BE2C (cell line): ENCODE measurements at regions not wholly inside any gene's neighbourhood (a gene's known extent, or its start where the extent isn't known, plus 50 kb on each side); places are given as distances from the start of the nearest gene placed in this dataset.

Experiments used
- DNase-seq: peaks from one replicate; pipeline ENCODE4 v3.0.0-alpha.2; 2020
- H3K27me3 ChIP-seq: fragments of 250-450 bp; sonication (Bioruptor Pico); 2 replicates; pipeline ENCODE4 v1.5.1; 2020; ENCODE audit warnings: mild to moderate bottlenecking
- H3K36me3 ChIP-seq: fragments of 250-450 bp; sonication (Bioruptor Pico); 2 replicates; pipeline ENCODE4 v1.5.1; 2020; ENCODE audit warnings: mild to moderate bottlenecking
- H3K4me1 ChIP-seq: fragments of 250-450 bp; sonication (Bioruptor Pico); 2 replicates; pipeline ENCODE4 v1.5.1; 2020
- H3K4me3 ChIP-seq: 2 replicates; pipeline ENCODE4 v1.5.1; 2011; ENCODE audit warnings: low read depth, low read length
- H3K9me3 ChIP-seq: fragments of 250-450 bp; sonication (Bioruptor Pico); 2 replicates; pipeline ENCODE4 v1.5.1; 2020
- TF ChIP-seq, protein P1 (sequence below): IDR thresholded peaks from 2 replicates; pipeline ENCODE4 v1.5.1; 2012; ENCODE audit warnings: mild to moderate bottlenecking, low read depth, low read length

DNA sequence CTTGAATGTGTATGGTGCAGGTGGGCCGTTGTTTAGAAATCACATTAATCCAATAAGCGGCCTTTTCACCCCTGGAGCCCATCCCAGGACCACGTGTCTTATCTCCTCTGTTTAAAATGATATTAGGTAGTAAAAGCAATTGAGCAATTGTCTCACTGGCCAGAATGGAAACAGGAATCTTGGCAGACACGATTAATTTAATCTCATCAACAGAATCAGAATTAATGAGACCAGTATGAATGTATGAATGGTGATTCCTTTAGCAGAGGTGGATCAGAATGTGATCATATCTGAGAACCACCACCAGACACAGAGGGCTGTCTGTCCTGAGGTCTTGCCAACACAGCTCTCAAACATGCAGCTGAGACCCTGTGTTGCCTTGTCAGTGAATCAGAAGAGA, 1591.4 kb downstream of the REEP3 start:
- no peaks in the 10 kb centered on the region for H3K27me3 ChIP-seq
- H3K9me3 ChIP-seq: no peaks in the 10 kb centered on the region
- TF ChIP-seq, protein P1, sequence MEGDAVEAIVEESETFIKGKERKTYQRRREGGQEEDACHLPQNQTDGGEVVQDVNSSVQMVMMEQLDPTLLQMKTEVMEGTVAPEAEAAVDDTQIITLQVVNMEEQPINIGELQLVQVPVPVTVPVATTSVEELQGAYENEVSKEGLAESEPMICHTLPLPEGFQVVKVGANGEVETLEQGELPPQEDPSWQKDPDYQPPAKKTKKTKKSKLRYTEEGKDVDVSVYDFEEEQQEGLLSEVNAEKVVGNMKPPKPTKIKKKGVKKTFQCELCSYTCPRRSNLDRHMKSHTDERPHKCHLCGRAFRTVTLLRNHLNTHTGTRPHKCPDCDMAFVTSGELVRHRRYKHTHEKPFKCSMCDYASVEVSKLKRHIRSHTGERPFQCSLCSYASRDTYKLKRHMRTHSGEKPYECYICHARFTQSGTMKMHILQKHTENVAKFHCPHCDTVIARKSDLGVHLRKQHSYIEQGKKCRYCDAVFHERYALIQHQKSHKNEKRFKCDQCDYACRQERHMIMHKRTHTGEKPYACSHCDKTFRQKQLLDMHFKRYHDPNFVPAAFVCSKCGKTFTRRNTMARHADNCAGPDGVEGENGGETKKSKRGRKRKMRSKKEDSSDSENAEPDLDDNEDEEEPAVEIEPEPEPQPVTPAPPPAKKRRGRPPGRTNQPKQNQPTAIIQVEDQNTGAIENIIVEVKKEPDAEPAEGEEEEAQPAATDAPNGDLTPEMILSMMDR: no peak
- H3K4me1 ChIP-seq: peaks cover 26% of the 10 kb centered on the region
- DNase-seq: peak; percentile 61
- H3K36me3 ChIP-seq: no peaks in the 10 kb centered on the region
- no peak overlapping the region for H3K4me3 ChIP-seq

DNA sequence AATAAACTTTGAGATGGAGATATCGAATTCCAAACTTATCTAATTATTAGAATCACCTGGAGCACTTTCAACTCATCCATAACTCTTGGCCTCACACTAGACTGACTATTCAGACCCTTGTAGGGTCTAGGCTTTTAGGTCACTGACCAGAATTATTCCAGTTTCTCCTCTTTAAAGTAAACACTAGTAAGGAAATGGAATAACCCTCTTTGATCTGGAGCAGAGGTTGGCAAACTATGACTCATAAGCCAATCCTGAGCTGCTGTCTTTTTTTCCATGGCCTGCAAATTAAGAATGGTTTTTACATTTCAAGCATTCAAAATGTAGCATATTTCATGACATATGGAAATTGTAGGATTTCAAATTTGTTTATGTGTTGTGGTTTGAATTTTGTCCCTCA, 1601.9 kb downstream of the REEP3 start:
- no peaks in the 10 kb centered on the region for H3K4me1 ChIP-seq
- TF ChIP-seq, protein P1: no peak
- H3K27me3 ChIP-seq: no peaks in the 10 kb centered on the region
- no peak for DNase-seq
- H3K4me3 ChIP-seq: no peak overlapping the region
- no peaks in the 10 kb centered on the region for H3K36me3 ChIP-seq
- H3K9me3 ChIP-seq: no peaks in the 10 kb centered on the region

DNA sequence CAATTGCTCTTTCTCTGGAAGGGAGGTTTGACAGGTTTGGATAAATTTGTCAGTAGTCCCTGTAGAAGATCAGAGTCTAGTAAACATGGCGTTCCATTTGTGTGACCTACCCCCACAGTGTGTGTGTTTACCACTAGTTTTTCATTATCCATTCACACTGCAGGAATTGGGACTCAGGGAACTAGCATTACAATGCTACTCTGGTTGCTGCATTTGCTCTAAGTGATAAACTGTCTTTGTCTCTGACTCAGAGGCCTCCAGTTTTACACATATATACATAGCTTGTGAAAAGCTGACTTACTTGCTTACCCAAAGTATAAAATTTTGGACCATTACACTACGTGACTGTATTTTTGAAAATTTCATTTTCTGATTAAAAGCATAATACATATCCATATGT, 1604.0 kb downstream of the REEP3 start:
- TF ChIP-seq, protein P1: no peak
- no peak overlapping the region for H3K4me3 ChIP-seq
- no peaks in the 10 kb centered on the region for H3K36me3 ChIP-seq
- no peaks in the 10 kb centered on the region for H3K27me3 ChIP-seq
- DNase-seq: no peak
- no peaks in the 10 kb centered on the region for H3K4me1 ChIP-seq
- no peaks in the 10 kb centered on the region for H3K9me3 ChIP-seq

DNA sequence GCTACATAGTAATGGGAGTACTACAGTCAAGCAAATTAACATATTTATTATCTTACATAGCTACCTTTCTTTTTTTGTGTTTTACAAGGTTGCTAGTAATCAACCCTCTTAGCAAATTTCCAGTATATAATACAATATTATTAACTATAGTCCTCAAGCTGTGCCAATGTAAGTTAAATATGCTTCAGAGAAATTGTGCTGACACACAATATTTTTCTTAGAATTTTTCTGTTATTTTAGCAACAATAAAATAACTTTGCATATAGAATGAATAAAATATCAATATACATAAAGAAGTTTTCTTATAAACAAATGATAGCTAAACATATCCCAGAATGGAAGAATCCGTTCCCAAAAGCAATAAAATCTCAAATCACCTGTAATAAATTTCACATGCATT, 1605.1 kb downstream of the REEP3 start:
- Histone ChIP-seq H3K27me3 (no peaks in the 10 kb centered on the region), H3K4me3 (no peak overlapping the region), H3K4me1 (no peaks in the 10 kb centered on the region), H3K36me3 (no peaks in the 10 kb centered on the region), H3K9me3 (no peaks in the 10 kb centered on the region)
- DNase-seq: no peak
- TF ChIP-seq, protein P1: no peak

DNA sequence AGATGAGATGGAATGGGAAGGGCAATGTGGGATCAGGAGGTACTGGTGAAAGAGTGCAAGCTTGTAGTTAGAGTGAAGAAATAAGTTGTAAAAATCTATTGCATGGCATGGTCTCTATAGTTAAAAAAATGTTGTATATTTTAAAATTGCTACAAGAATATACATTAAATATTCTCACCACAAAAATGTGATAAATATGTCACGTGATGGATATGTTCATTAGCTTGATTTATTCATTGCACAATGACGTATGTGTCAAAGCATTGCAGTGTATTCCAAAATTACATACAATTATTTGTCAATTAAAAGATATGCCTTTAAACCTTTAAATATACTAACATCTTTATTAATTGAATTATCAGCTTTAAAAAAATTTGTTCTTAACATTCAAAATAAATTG, 1607.1 kb downstream of the REEP3 start:
- H3K36me3 ChIP-seq: no peaks in the 10 kb centered on the region
- TF ChIP-seq, protein P1: no peak
- no peak overlapping the region for H3K4me3 ChIP-seq
- no peaks in the 10 kb centered on the region for H3K27me3 ChIP-seq
- no peaks in the 10 kb centered on the region for H3K9me3 ChIP-seq
- DNase-seq: no peak
- no peaks in the 10 kb centered on the region for H3K4me1 ChIP-seq

DNA sequence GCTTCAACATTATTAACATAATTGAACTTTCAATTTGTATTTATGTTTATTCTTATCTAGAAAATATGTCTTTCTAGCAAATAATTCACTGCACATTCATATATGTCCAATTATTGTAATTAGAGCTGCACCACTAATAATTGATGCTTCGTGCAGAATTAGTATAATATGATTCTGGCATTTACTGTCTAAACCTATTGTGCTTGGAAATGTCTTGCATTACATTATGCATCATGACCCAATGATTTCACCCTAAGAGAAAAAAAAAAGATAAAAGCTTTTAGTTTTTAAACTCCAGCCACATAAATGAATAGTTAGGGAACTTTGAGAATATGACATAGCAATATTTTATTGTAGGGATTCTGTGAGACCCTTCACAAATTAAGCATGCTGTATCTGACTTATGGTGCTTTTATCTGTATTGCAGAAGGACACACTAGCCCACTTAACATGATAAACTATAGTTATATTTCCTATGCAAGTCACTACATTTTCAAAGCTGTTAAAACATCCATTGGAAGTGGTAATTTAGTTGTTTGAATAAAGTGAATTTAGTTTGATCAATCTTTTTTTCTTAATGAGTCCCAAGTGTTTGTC, 1609.1 kb downstream of the REEP3 start:
- Histone ChIP-seq H3K36me3 (no peaks in the 10 kb centered on the region), H3K27me3 (no peaks in the 10 kb centered on the region), H3K4me1 (no peaks in the 10 kb centered on the region), H3K4me3 (no peak overlapping the region), H3K9me3 (no peaks in the 10 kb centered on the region)
- no peak for DNase-seq
- TF ChIP-seq, protein P1: no peak
